HG03159 (cell line): ENCODE measurements at regions not wholly inside any gene's neighbourhood (a gene's known extent, or its start where the extent isn't known, plus 50 kb on each side); places are given as distances from the start of the nearest gene placed in this dataset.

ENCODE experiments used
- ATAC-seq: cut with Tn5 transposase; IDR thresholded peaks from one replicate; pipeline ENCODE4 v1.9.1; 2021; ENCODE audit warnings: mild to moderate bottlenecking, moderate library complexity; ENCODE audit not compliant: unreplicated experiment

GRCh38 chr17:74004056-74004455 is 199.4 kb upstream of the RPL38 start:
- no peak for ATAC-seq

GRCh38 chr17:74005790-74006189 is 197.7 kb upstream of the RPL38 start:
- ATAC-seq = no peak

DNA sequence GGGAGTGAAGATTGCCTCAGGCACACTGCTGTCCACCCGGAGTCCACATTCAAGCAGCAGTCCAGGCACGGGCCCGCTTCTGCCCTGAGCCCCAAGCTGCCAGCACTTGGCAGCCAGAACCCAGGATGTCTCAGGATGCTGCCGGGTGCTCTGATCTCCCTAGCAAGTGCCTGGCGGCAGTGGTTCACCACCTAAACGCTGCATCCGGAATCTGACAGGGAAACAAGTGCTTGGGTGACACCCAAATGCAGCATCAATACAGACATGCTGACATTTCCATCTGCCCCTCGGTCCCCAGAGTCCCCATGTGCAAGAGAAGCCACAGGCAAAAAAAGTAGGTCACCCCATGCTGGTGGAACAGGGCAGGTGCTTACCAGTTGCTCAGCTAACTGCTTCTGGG is 197.1 kb upstream of the RPL38 start:
- no peak for ATAC-seq

GRCh38 chr17:74008196-74008595 is 195.3 kb upstream of the RPL38 start:
- no peak for ATAC-seq

DNA sequence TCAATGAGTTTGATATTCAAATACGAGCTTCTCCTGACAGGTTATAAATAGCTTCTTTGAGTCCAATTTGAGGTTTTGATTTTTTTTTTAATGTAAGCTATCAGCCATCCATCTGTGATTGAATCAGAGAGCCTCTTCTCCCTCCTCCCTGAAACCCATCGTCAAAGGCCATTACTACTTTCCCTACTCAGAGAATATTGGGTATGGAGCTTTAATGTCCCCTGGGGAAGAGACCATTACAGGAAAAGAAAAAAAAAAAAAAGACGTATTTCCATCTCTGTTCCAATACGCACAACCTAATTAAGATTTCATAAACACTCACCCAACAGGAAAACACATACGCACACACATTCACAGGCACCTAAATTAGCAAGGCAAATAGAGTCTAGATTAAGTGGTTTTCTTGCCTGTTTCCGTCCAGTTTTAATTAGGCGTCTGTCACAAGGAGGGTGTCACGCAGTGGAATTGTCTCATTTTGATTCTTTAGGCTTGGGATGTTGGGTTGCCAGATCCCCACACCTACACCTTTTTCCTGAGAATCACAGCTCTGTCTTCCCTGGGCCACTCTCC is 194.3 kb upstream of the RPL38 start:
- no peak for ATAC-seq

- no peak for ATAC-seq
Measured at GRCh38 chr17:74010903-74011302, 192.6 kb upstream of the RPL38 start.

GRCh38 chr17:74011966-74012365 is 191.5 kb upstream of the RPL38 start:
- ATAC-seq = no peak

DNA sequence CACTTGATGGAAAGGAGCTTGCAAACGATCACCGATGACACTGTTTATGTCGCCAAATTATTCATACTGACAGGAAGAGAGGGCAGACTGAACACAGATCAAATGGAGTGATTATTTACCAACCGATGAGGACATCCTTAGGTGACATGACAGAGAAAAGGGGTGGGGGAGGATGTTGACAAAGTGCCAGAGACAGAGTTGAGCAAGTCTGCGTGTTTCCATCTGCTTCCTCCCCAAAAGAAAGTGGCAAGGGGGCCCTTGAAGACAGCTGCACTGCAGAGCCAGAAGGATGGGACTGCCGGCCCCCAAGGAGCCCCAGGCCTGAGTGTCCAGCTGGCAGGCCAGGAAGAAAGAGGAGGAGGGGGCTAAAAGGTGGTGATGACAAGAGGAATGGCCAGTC is 191.0 kb upstream of the RPL38 start:
- no peak for ATAC-seq

GRCh38 chr17:74015316-74015715 is 188.2 kb upstream of the RPL38 start:
- no peak for ATAC-seq

DNA sequence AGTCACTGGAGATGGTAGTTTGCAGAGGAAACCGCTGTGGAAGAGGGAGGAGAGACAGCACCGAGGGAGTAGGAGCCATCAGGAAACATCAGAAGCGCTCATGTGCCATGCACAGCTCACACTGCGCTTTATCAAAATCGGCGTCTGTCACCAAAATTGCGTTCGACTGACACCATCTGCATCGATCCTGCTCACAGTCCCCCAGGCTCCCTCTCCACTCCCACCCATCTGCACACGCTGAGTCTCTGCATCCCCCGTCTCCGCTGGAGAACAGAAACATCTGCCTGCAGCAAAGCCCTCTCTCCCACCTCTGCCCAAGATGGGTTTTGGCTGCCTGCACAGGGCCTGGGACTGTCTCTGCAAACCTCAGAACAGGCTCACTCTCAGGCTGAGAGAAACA is 187.5 kb upstream of the RPL38 start:
- no peak for ATAC-seq

DNA sequence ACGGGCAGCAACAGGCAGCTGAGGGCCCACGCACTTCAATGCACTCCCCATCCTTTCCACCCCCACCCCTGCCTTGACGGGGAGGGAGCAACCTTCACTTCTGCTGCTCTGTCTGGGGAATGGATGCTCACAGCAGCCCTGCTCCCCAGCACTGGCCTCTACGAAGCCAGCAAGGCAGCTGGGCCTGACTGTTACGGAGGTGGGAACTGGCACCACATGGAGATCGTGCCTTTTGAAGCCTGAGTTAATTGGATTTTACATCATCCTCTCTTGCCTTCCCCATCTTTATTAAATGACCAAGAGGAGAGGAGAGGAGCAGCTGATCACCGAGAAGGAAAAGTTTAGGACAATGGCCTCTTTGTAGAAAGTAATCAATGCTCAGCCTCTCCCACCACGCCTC is 187.0 kb upstream of the RPL38 start:
- ATAC-seq = no peak

DNA sequence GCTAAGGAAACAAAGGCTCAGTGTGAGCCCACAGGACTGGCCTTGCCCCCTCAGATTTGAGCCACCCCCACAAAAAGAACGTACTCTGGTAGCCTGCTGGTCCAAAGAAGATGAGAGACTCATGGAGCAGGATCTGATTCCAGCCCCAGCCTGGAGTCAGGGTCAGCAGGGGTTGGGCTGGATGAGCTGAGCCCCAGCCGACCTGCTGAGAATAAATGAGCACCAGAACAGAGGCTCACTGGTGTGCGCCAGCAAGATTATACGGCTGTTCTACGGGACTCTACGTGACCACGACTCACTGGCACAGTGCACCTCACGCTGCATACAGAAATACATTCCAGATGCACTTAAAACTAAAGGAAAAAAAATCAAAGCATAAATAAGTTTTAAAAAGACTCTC is 186.0 kb upstream of the RPL38 start:
- ATAC-seq = no peak

DNA sequence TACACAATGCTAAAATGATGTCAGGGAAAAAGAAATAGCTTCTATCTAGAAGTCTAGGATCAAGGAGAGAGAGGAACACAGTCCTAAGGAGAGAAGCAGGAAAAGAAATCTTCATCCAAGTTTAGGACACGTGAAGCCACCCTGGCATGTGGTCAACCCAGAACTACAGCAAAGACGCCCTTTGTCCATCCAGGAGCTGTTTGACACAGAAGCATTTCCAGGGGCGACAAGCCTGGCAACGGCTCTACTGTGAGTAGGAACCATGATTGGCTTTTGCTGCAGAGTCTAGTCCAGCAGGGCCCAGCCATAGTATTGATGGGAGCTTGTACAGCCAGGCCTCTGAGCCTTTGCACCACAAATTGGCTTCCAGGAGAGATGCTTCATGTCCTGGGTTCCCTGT is 185.4 kb upstream of the RPL38 start:
- ATAC-seq = no peak

GRCh38 chr17:74019271-74019670 is 184.2 kb upstream of the RPL38 start:
- ATAC-seq = no peak

DNA sequence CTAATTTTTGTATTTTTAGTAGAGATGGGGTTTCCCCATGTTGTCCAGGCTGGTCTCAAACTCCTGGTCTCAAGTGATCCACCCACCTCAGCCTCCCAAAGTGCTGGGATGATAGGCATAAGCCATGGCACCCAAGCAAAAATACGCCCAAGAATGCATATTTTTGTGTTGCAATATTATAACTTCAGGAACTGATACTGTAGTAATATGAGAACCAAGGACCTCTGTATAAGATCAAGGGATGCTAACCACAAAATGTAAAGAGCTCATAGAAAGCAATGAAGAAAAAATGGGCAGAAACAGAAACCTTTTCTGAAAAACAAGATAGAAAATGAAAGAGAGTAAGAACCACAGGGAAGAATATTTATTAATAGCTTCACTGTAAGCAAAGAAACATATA is 183.6 kb upstream of the RPL38 start:
- ATAC-seq = no peak

DNA sequence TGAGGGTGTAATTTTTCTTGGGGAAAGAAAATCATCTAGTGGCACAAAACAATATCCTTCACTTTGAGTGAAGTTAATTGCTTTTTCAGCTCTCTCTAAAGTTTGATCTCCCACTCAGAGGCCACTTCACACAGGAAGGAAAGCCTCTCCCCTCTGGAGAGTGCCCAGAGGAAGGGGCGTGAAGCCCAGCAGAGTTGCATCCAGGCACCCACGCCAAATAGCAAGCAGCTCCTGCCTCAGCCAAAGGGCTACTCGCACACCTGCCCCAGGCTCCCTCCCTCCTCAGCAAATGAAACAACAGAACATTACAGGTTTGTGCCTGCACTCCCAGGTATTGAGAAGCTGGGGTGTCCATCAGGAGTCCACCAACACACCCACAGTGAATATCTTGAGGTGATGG is 183.0 kb upstream of the RPL38 start:
- ATAC-seq = no peak

DNA sequence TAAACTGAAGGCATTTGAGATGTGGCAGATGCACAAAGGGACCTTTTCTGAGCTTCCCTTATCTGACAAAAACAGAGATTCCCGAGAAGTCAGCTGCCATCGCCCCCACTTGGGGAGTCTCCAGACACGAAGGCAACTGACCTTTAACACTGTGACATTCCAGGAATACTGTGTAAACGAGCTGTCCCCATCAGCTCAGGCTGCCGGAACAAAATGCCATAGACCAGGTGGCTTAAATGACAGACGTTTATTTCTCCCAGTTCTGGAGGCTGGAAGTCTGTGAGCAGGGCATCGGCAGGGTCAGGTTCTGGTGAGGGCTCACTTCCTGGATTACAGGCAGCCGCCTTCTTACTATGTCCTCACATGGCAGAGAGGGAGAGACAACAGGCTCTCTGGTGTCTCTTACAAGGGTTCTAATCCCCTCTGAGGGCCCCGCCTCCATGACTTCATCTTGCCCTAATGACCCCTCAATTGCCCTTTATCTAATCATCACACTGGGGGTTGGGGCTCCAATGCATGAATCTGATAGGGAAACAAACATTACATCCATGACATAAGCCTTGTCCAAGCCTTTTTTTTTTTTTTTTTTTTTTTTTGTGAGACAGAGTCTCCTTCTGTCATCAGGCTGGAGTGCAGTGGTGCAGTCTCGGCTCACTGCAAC is 178.5 kb upstream of the RPL38 start:
- ATAC-seq = no peak

- ATAC-seq = no peak
Measured at GRCh38 chr17:74027444-74027843, 176.0 kb upstream of the RPL38 start.

DNA sequence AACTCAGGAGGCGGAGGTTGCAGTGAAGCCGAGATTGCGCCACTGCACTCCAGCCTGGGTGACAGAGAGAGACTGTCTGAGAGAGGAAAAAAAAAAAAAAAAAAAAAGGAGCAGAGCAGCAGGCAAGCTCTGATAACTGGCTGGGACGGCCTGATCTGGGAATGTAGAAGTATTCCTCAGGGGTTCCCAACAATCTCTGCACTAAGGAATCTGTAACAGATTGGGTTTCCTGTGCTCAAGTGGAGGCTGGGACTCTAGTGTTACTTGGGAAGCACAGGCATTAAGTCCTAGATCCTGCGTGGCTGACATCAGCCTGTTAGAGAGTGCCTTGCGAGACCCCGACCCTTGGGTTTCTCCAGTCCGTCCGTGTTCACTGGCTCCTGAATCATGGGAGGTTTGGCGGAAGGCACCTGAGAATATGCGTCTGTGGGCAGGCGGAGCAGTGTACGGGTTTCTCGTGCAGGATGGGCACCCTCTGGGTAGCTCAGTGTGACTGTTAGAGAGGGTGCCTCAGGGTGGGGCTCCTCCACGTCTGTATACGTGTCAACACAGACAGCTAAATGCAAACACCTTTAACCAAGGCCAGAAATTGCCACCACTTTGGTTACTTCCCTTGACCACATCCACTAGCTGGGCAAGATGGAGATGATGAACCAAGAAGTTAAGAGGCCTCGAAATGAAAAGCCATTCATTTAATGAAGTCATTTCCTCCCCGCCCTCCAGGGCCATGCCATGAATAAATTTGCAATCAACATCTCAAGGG is 174.9 kb upstream of the RPL38 start:
- no peak for ATAC-seq

- no peak for ATAC-seq
Measured at GRCh38 chr17:74031316-74032090, 172.0 kb upstream of the RPL38 start.

- no peak for ATAC-seq
Measured at GRCh38 chr17:74032222-74032621, 171.3 kb upstream of the RPL38 start.

DNA sequence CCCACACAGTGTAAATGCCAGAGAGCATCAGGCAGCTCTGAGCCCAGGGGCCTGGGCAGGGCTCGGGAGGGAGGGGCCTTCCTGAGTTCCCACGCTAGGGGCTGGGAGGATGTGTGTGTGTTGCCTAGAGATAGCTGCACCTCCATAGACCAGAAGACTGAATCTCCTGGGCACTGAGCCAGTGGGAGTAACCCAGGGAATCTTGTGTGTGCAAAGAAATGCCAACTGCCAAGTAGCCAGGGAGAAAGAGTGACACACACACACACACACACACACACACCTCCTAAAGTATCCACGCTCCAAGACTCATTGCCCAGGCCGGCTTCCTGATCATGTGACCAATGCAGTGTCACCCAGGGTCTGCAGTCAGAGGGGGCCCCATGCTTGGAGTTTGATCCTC is 166.2 kb upstream of the RPL38 start:
- no peak for ATAC-seq
